ENCODE measurements at regions not wholly inside any gene's neighbourhood (a gene's known extent, or its start where the extent isn't known, plus 50 kb on each side); places are given as distances from the start of the nearest gene placed in this dataset.
"Not testable (repeated sequence)": the region's sequence is repeated elsewhere in the genome, so short reads cannot be mapped to it uniquely, and the experiment has no call there.

- ATAC-seq (ENCODE audit: low read depth) (no peak), DNase-seq (ENCODE audit: low spot score in 2 of 2) (no peak)
- peaks cover 17% of the 10 kb centered on the region for H3K9me3 Mint-ChIP-seq
- H3K4me3 Mint-ChIP-seq: no peak overlapping the region
- H3K4me1 Mint-ChIP-seq: peaks cover 2% of the 10 kb centered on the region
- H3K27ac Mint-ChIP-seq: no peak overlapping the region
- H3K36me3 Mint-ChIP-seq: peaks cover 8% of the 10 kb centered on the region
- peaks cover 5% of the 10 kb centered on the region for H3K27me3 Mint-ChIP-seq
These were observed 158.7 kb upstream of the SPRED1 start for GRCh38 chr15:38093931-38094330.

GRCh38 chr15:38102972-38103371 lies 149.7 kb upstream of the SPRED1 start:
- H3K36me3 Mint-ChIP-seq: peaks cover 2% of the 10 kb centered on the region
- H3K27me3 Mint-ChIP-seq: peaks cover 10% of the 10 kb centered on the region
- no peak for ATAC-seq (ENCODE audit: low read depth)
- peaks cover 3% of the 10 kb centered on the region for H3K9me3 Mint-ChIP-seq
- H3K27ac Mint-ChIP-seq: no peak overlapping the region
- H3K4me3 Mint-ChIP-seq: no peak overlapping the region
- H3K4me1 Mint-ChIP-seq: no peaks in the 10 kb centered on the region
- no peak for DNase-seq (ENCODE audit: low spot score in 2 of 2)

GRCh38 chr15:38103564-38103963 lies 149.1 kb upstream of the SPRED1 start:
- H3K36me3 Mint-ChIP-seq: peaks cover 1% of the 10 kb centered on the region
- no peak overlapping the region for H3K27ac Mint-ChIP-seq
- DNase-seq (ENCODE audit: low spot score in 2 of 2): no peak
- peaks cover 9% of the 10 kb centered on the region for H3K27me3 Mint-ChIP-seq
- peaks cover 2% of the 10 kb centered on the region for H3K9me3 Mint-ChIP-seq
- no peaks in the 10 kb centered on the region for H3K4me1 Mint-ChIP-seq
- ATAC-seq (ENCODE audit: low read depth): no peak
- H3K4me3 Mint-ChIP-seq: no peak overlapping the region

- H3K4me3 Mint-ChIP-seq: no peak overlapping the region
- ATAC-seq (ENCODE audit: low read depth) (no peak), DNase-seq (ENCODE audit: low spot score in 2 of 2) (no peak)
- no peaks in the 10 kb centered on the region for H3K36me3 Mint-ChIP-seq
- H3K27ac Mint-ChIP-seq: no peak overlapping the region
- no peaks in the 10 kb centered on the region for H3K27me3 Mint-ChIP-seq
- H3K4me1 Mint-ChIP-seq: no peaks in the 10 kb centered on the region
- H3K9me3 Mint-ChIP-seq: no peaks in the 10 kb centered on the region
These were observed 141.6 kb upstream of the SPRED1 start for GRCh38 chr15:38111070-38111469.

- no peak for DNase-seq (ENCODE audit: low spot score in 2 of 2)
- H3K27me3 Mint-ChIP-seq: no peaks in the 10 kb centered on the region
- no peaks in the 10 kb centered on the region for H3K9me3 Mint-ChIP-seq
- H3K4me1 Mint-ChIP-seq: no peaks in the 10 kb centered on the region
- H3K4me3 Mint-ChIP-seq: no peak overlapping the region
- no peak for ATAC-seq (ENCODE audit: low read depth)
- H3K27ac Mint-ChIP-seq: no peak overlapping the region
- H3K36me3 Mint-ChIP-seq: no peaks in the 10 kb centered on the region
These were observed 140.2 kb upstream of the SPRED1 start for GRCh38 chr15:38112406-38112805.

- no peak for ATAC-seq (ENCODE audit: low read depth)
- Mint-ChIP-seq H3K27me3 (no peaks in the 10 kb centered on the region), H3K4me3 (no peak overlapping the region), H3K27ac (no peak overlapping the region), H3K4me1 (peaks cover 3% of the 10 kb centered on the region), H3K9me3 (no peaks in the 10 kb centered on the region), H3K36me3 (no peaks in the 10 kb centered on the region)
- DNase-seq (ENCODE audit: low spot score in 2 of 2): no peak
These were observed 137.5 kb upstream of the SPRED1 start for GRCh38 chr15:38115121-38115520.

GRCh38 chr15:38117781-38118180 lies 134.9 kb upstream of the SPRED1 start:
- Mint-ChIP-seq H3K4me1 (peaks cover 6% of the 10 kb centered on the region), H3K4me3 (no peak overlapping the region), H3K36me3 (peaks cover 2% of the 10 kb centered on the region), H3K9me3 (peaks cover 8% of the 10 kb centered on the region), H3K27me3 (no peaks in the 10 kb centered on the region), H3K27ac (no peak overlapping the region)
- ATAC-seq (ENCODE audit: low read depth) (no peak), DNase-seq (ENCODE audit: low spot score in 2 of 2) (no peak)

- H3K27me3 Mint-ChIP-seq, H3K9me3 Mint-ChIP-seq, H3K4me3 Mint-ChIP-seq, H3K36me3 Mint-ChIP-seq, H3K27ac Mint-ChIP-seq, H3K4me1 Mint-ChIP-seq: not testable (repeated sequence)
- ATAC-seq (ENCODE audit: low read depth): peak; percentile 41
- peak in 1 of 2 donors; percentile 6 for DNase-seq (ENCODE audit: low spot score in 2 of 2)
These were observed 132.8 kb upstream of the SPRED1 start for GRCh38 chr15:38119865-38120264.

- ATAC-seq (ENCODE audit: low read depth) (no peak), DNase-seq (ENCODE audit: low spot score in 2 of 2) (no peak)
- no peak overlapping the region for H3K4me3 Mint-ChIP-seq
- no peak overlapping the region for H3K27ac Mint-ChIP-seq
- H3K4me1 Mint-ChIP-seq: peaks cover 15% of the 10 kb centered on the region
- peaks cover 1% of the 10 kb centered on the region for H3K9me3 Mint-ChIP-seq
- peaks cover 1% of the 10 kb centered on the region for H3K27me3 Mint-ChIP-seq
- no peaks in the 10 kb centered on the region for H3K36me3 Mint-ChIP-seq
These were observed 125.3 kb upstream of the SPRED1 start for GRCh38 chr15:38127306-38127771.

- no peak overlapping the region for H3K27ac Mint-ChIP-seq
- no peaks in the 10 kb centered on the region for H3K36me3 Mint-ChIP-seq
- H3K27me3 Mint-ChIP-seq: peaks cover 1% of the 10 kb centered on the region
- peaks cover 15% of the 10 kb centered on the region for H3K4me1 Mint-ChIP-seq
- ATAC-seq (ENCODE audit: low read depth): no peak
- no peak overlapping the region for H3K4me3 Mint-ChIP-seq
- DNase-seq (ENCODE audit: low spot score in 2 of 2): no peak
- H3K9me3 Mint-ChIP-seq: no peaks in the 10 kb centered on the region
These were observed 124.3 kb upstream of the SPRED1 start for GRCh38 chr15:38128341-38128781.

- Mint-ChIP-seq H3K9me3 (no peaks in the 10 kb centered on the region), H3K27me3 (peaks cover 1% of the 10 kb centered on the region), H3K4me1 (peaks cover 15% of the 10 kb centered on the region), H3K27ac (no peak overlapping the region), H3K4me3 (no peak overlapping the region), H3K36me3 (no peaks in the 10 kb centered on the region)
- ATAC-seq (ENCODE audit: low read depth) (no peak), DNase-seq (ENCODE audit: low spot score in 2 of 2) (no peak)
These were observed 123.7 kb upstream of the SPRED1 start for GRCh38 chr15:38128921-38129320.

- H3K27ac Mint-ChIP-seq: no peak overlapping the region
- peak overlapping the region; percentile 74 for H3K4me3 Mint-ChIP-seq
- no peaks in the 10 kb centered on the region for H3K36me3 Mint-ChIP-seq
- ATAC-seq (ENCODE audit: low read depth) (peak; percentile 86), DNase-seq (ENCODE audit: low spot score in 2 of 2) (peak in 1 of 2 donors; percentile 5)
- H3K4me1 Mint-ChIP-seq: peaks cover 15% of the 10 kb centered on the region
- H3K9me3 Mint-ChIP-seq: no peaks in the 10 kb centered on the region
- peaks cover 1% of the 10 kb centered on the region for H3K27me3 Mint-ChIP-seq
These were observed 123.0 kb upstream of the SPRED1 start for GRCh38 chr15:38129531-38130204.

GRCh38 chr15:38130205-38130567 lies 122.5 kb upstream of the SPRED1 start:
- Mint-ChIP-seq H3K27ac (no peak overlapping the region), H3K36me3 (no peaks in the 10 kb centered on the region), H3K27me3 (peaks cover 1% of the 10 kb centered on the region), H3K4me1 (peaks cover 15% of the 10 kb centered on the region), H3K9me3 (no peaks in the 10 kb centered on the region), H3K4me3 (peak overlapping the region; percentile 74)
- ATAC-seq (ENCODE audit: low read depth): peak; percentile 24
- DNase-seq (ENCODE audit: low spot score in 2 of 2): no peak

GRCh38 chr15:38130740-38131498 lies 121.7 kb upstream of the SPRED1 start:
- no peak for ATAC-seq (ENCODE audit: low read depth)
- Mint-ChIP-seq H3K27ac (peak overlapping the region; percentile 21), H3K27me3 (peaks cover 1% of the 10 kb centered on the region), H3K9me3 (no peaks in the 10 kb centered on the region), H3K36me3 (no peaks in the 10 kb centered on the region), H3K4me3 (peak overlapping the region; percentile 19), H3K4me1 (peaks cover 15% of the 10 kb centered on the region)
- DNase-seq (ENCODE audit: low spot score in 2 of 2): no peak

Measured in memory B cell (primary cell).